ENCODE measurements at regions not wholly inside any gene's neighbourhood (a gene's known extent, or its start where the extent isn't known, plus 50 kb on each side); places are given as distances from the start of the nearest gene placed in this dataset.

- TF ChIP-seq ARID3A (IDR thresholded peaks at IDR 0.05; ENCODE audit: low read depth, low read length) (no peak), HNRNPUL1 (IDR thresholded peaks at IDR 0.05; ENCODE audit: low read depth, low read length) (no peak)
Observed at GRCh38 chr1:182217071-182217470, 155.6 kb upstream of the ZNF648 start (continued).

- Histone ChIP-seq H4K20me1 (ENCODE audit: insufficient read depth, low read length) (no peaks in the 10 kb centered on the region), H3K27ac (ENCODE audit: extremely low read length, insufficient read depth, low read length) (no peak overlapping the region), H3K9me3 (ENCODE audit: low read length) (no peaks in the 10 kb centered on the region), H3K4me1 (ENCODE audit: insufficient read depth, low read length) (0 out of 2 replicates have a peak, but pooled peaks cover 6% of the 10 kb centered on the region), H2AFZ (ENCODE audit: low read length) (no peak overlapping the region), H3K4me3 (replicated peaks in 1 of 3; ENCODE audit: insufficient read depth in 1 of 3, low read depth in 2 of 3, low read length in 3 of 3) (no peak overlapping the region), H3K9ac (ENCODE audit: insufficient read depth, low read depth, low read length) (no peak overlapping the region), H3K36me3 (replicated peaks in 1 of 2; ENCODE audit: control insufficient read depth in 1 of 2, insufficient read depth in 2 of 2, low read length in 2 of 2) (no peaks in the 10 kb centered on the region), H3K27me3 (ENCODE audit: control insufficient read depth in 1 of 2, insufficient read depth in 2 of 2, low read length in 2 of 2) (no peaks in the 10 kb centered on the region), H3K4me2 (ENCODE audit: low read depth, low read length) (no peak overlapping the region), H3K79me2 (ENCODE audit: insufficient read depth, low read length) (no peaks in the 10 kb centered on the region)
- ATAC-seq = no peak
- ChIA-PET CTCF (ENCODE audit: low intra/inter-chr PET ratio, low total read pairs) (no interaction called here), POLR2A (no interaction called here)
- TF ChIP-seq ZNF740 (CRISPR knock-in tag; IDR thresholded peaks at IDR 0.05) = no peak
- no TSS peak for BruUV-seq (replicated peaks)
- no peak for DNase-seq (ENCODE audit: low spot score)
- intact Hi-C loops (cut with micrococcal nuclease; ENCODE audit: unreplicated experiment) (no loop called here), in situ Hi-C loops (cut with HindIII; ENCODE audit: extremely low pct_ligation_motif_present, low pct_unique_long_range_greater_than_20kb) (no loop called here)
- FAIRE-seq = no peak
Observed at GRCh38 chr1:182215764-182216163, 154.3 kb upstream of the ZNF648 start.

GRCh38 chr1:182213163-182213562 lies 151.7 kb upstream of the ZNF648 start:
- H3K4me2 ChIP-seq (ENCODE audit: low read depth, low read length) = no peak overlapping the region
- H3K4me3 ChIP-seq (replicated peaks in 1 of 3; ENCODE audit: insufficient read depth in 1 of 3, low read depth in 2 of 3, low read length in 3 of 3) = no peak overlapping the region
- no peaks in the 10 kb centered on the region for H3K9me3 ChIP-seq (ENCODE audit: low read length)
- H3K79me2 ChIP-seq (ENCODE audit: insufficient read depth, low read length) = no peaks in the 10 kb centered on the region
- H3K36me3 ChIP-seq (replicated peaks in 1 of 2; ENCODE audit: control insufficient read depth in 1 of 2, insufficient read depth in 2 of 2, low read length in 2 of 2) = no peaks in the 10 kb centered on the region
- no peak overlapping the region for H3K27ac ChIP-seq (ENCODE audit: extremely low read length, insufficient read depth, low read length)
- H4K20me1 ChIP-seq (ENCODE audit: insufficient read depth, low read length) = no peaks in the 10 kb centered on the region
- ChIA-PET POLR2A (no interaction called here), CTCF (ENCODE audit: low intra/inter-chr PET ratio, low total read pairs) (no interaction called here)
- no peak overlapping the region for H2AFZ ChIP-seq (ENCODE audit: low read length)
- no peak overlapping the region for H3K9ac ChIP-seq (ENCODE audit: insufficient read depth, low read depth, low read length)
- H3K4me1 ChIP-seq (ENCODE audit: insufficient read depth, low read length) = peaks cover 15% of the 10 kb centered on the region
- in situ Hi-C loops (cut with HindIII; ENCODE audit: extremely low pct_ligation_motif_present, low pct_unique_long_range_greater_than_20kb) (no loop called here), intact Hi-C loops (cut with micrococcal nuclease; ENCODE audit: unreplicated experiment) (no loop called here)
- H3K27me3 ChIP-seq (ENCODE audit: control insufficient read depth in 1 of 2, insufficient read depth in 2 of 2, low read length in 2 of 2) = no peaks in the 10 kb centered on the region
- ATAC-seq (no peak), FAIRE-seq (no peak), DNase-seq (ENCODE audit: low spot score) (no peak)
- no TSS peak for BruUV-seq (replicated peaks)
- TF ChIP-seq ATF4 (CRISPR knock-in tag; IDR thresholded peaks at IDR 0.05) (no peak), ZBTB8A (CRISPR knock-in tag; IDR thresholded peaks at IDR 0.05; ENCODE audit: borderline replicate concordance, low read depth) (no peak)
- WGBS (ENCODE audit: low lambda C conversion rate) = 100% methylated on average over 1 of the region's 1 CpG
